Keratinocyte (primary cell): ENCODE measurements at regions not wholly inside any gene's neighbourhood (a gene's known extent, or its start where the extent isn't known, plus 50 kb on each side); places are given as distances from the start of the nearest gene placed in this dataset.

Experiments used
- CTCF ChIP-seq, 3 experiments: IDR thresholded peaks in 1 of 3; conservative IDR thresholded peaks in 1 of 3; optimal IDR thresholded peaks in 1 of 3; 2 replicates in 2 of 3; 3 replicates in 1 of 3; pipeline versions ENCODE3 to v1.5.1; 2011; ENCODE audit warnings: low read length in 3 of 3, mild to moderate bottlenecking in 3 of 3, moderate library complexity in 2 of 3, control low read depth in 1 of 3, inconsistent platforms in 1 of 3; ENCODE audit not compliant: insufficient read depth in 2 of 3; ENCODE audit errors: extremely low read depth in 1 of 3
- EZH2 ChIP-seq: IDR thresholded peaks from one replicate; pipeline ENCODE4 v1.6.1; 2012; ENCODE audit warnings: inconsistent platforms, mild to moderate bottlenecking, low read length, moderate library complexity

GRCh38 chr10:64873088-64873487 lies 1351.9 kb downstream of the REEP3 start:
- TF ChIP-seq CTCF (optimal IDR thresholded peaks at IDR 0.05 in 1 of 3, IDR thresholded peaks at IDR 0.05 in 1 of 3, conservative IDR thresholded peaks at IDR 0.05 in 1 of 3; ENCODE audit: extremely low read depth in 1 of 3, insufficient read depth in 2 of 3, low read length in 3 of 3) (no peak), EZH2 (no peak)
